WI38 (cell line): ENCODE measurements at regions not wholly inside any gene's neighbourhood (a gene's known extent, or its start where the extent isn't known, plus 50 kb on each side); places are given as distances from the start of the nearest gene placed in this dataset.

Source experiments
- H3K4me3 ChIP-seq: 2 replicates; pipeline ENCODE4 v1.5.1; 2011; ENCODE audit warnings: low read depth, mild to moderate bottlenecking, control low read depth, low read length
- TF ChIP-seq, protein P1 (sequence below): IDR thresholded peaks from 2 replicates; pipeline ENCODE4 v1.5.1; 2012; ENCODE audit warnings: low read depth, mild to moderate bottlenecking, control low read depth, low read length

DNA sequence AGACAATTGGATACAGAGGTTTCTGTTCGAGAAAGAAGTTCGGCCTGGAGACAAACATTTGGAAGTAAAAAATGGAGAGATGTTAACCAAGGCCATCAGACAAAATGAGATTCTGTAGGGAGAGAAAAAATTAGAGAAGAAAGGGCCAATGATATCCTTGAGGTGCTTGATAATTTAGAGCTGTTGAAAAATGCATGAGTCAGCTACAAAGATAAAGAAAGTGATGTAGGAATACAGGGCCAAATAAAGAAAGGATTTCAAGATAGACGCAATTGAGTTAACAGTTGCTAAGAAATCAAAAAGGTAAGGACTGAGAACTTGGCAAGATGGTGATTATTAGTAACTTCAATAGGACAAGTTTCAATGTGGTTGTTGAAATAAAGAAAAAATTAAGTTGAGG, 384.2 kb upstream of the SEMA3A start:
- H3K4me3 ChIP-seq: no peak overlapping the region
- TF ChIP-seq, protein P1, sequence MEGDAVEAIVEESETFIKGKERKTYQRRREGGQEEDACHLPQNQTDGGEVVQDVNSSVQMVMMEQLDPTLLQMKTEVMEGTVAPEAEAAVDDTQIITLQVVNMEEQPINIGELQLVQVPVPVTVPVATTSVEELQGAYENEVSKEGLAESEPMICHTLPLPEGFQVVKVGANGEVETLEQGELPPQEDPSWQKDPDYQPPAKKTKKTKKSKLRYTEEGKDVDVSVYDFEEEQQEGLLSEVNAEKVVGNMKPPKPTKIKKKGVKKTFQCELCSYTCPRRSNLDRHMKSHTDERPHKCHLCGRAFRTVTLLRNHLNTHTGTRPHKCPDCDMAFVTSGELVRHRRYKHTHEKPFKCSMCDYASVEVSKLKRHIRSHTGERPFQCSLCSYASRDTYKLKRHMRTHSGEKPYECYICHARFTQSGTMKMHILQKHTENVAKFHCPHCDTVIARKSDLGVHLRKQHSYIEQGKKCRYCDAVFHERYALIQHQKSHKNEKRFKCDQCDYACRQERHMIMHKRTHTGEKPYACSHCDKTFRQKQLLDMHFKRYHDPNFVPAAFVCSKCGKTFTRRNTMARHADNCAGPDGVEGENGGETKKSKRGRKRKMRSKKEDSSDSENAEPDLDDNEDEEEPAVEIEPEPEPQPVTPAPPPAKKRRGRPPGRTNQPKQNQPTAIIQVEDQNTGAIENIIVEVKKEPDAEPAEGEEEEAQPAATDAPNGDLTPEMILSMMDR: no peak

DNA sequence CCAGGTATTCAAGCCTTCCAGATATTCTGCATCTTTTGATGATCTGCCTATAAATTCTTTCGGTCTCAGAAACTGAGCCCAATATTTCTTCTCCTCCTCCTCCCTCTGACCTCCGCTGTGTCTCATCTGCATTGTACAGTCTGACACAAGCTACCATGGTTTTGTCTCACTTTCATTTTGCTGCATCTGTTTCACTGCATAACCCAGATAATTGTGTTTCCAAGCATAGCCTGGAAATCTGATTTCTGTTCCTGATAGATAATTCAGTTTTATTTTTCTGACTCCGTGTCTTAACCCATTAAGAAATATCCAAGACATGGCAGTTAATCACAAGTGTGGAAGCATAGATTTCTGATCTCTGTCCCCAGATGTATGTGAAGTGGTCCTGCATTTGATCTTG, 374.2 kb upstream of the SEMA3A start:
- H3K4me3 ChIP-seq: no peak overlapping the region
- TF ChIP-seq, protein P1: no peak

DNA sequence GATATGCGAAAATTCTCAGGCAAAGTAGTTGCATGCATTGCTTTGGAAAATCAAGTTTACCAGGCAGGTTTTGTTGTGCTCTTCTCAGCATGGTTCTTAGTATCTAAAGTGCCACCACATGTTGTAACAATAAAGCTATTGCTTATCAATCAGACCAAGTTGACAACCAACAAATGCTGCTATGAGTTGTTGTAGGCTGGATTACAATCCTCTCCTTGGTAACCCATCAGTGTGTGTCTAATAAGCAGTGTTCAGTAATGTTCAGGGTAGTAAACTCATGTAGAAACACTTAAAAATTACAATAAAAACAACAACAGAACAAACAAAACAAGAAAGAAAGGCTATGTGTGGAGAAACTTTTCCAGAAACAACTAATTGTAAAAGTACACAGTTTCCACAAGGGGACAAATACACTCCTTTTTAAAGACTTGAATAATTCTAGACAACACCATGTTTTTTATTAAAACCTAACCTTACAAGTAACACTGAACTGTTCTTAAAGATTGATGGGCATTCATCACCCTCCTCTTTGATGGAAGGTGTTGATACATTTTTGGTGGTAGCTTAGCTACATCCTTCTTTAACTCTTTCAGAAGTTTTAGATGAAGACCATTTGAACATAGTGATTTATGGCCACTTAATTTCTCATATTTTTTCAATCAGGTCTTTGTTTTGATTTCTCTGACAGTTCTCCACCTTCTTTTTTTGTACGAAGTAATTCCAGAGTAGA, 370.9 kb upstream of the SEMA3A start:
- TF ChIP-seq, protein P1: no peak

DNA sequence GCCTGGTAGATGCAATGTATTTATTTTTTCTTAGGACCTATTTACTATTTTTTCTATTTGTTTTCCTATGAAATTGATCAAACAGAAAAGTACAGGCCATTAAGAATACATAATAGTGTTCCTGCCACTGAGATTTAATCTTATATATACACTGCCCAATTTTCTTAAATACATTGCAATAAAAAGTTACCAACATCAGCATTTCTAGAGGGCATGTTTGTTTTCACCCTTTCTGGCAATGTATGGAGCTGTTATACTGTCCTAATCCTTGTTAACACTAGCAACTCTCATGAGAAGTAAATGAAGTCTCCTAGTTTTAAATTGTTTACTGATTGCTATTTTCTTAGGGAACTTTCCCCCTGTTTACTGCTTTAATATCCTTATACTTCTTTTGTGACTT, 359.1 kb upstream of the SEMA3A start:
- TF ChIP-seq, protein P1: no peak

More for the DNA sequence above, 370.9 kb upstream of the SEMA3A start:
- H3K4me3 ChIP-seq: no peak overlapping the region

DNA sequence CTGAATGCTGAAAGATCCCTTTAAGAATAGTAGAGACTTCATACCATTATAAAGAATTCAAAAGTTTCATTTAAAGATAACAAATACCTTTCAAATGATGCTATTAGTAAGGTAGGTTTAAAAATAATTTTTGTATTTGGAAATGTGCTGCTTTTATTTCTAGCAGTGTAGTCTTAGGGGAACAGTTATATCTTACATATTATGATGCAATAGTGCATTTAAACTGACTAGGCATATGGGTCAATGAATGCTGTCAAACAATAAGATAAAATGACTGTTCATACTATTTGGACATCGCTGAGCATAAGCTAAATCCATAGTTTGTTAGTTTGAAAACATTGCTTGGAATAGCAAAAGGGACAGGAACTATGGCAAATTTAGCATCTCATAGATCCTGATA, 354.8 kb upstream of the SEMA3A start:
- no peak overlapping the region for H3K4me3 ChIP-seq
- TF ChIP-seq, protein P1: no peak

More for the DNA sequence above, 359.1 kb upstream of the SEMA3A start:
- H3K4me3 ChIP-seq: no peak overlapping the region

DNA sequence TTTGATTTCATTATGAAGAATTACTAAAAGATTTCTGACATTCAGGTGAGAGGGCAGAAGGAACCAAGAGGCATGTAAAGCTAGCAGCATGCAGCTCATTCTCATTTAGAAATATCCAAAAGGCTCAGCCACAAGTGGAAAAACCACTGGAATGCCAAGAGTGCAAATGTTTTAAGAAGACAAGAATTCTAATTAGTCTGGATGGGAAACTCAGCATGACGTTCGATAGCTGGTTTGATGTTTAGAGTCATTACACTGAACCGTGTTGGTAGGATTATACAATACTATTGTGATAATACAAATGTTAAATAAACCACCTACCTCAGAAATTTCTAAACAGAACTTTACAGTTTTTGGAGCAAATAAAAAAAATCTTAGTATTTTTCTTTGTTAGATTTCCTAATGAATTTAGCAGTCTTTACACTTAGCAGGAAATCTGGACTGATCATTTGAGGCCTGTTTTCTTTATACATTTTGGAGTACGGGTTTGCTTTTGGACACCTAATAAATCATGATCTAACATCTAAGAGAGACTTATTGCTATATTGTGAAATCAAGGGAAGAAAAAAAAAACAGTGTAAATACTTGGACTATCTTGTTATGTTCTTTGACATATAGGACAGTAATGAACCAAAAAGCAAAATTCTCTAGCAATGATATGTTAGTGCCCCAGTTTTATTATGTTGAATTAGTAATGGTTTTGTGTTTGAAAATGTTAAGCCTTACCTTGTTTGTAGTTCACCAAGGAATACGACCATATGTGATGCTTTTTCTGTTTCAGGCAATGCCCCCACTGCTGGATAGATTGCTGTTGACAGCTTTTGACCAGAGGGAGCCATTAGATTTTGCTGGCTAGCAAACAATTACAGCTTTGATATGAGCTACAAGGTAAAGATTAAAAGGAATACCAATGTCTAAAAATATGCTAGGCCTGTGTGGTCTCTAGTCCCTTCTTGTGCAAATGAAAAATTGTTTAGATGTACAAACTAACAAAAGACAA, 354.1 kb upstream of the SEMA3A start:
- no peak overlapping the region for H3K4me3 ChIP-seq

More for the DNA sequence above, 354.1 kb upstream of the SEMA3A start:
- TF ChIP-seq, protein P1: no peak
